HG03135 (cell line): ENCODE measurements at regions not wholly inside any gene's neighbourhood (a gene's known extent, or its start where the extent isn't known, plus 50 kb on each side); places are given as distances from the start of the nearest gene placed in this dataset.
"Not testable (repeated sequence)": the region's sequence is repeated elsewhere in the genome, so short reads cannot be mapped to it uniquely, and the experiment has no call there.

ENCODE experiments used
- ATAC-seq: cut with Tn5 transposase; IDR thresholded peaks from one replicate; pipeline ENCODE4 v1.9.1; 2021; ENCODE audit warnings: mild to moderate bottlenecking, moderate library complexity; ENCODE audit not compliant: unreplicated experiment

- not testable (repeated sequence) for ATAC-seq
These were observed 1265.9 kb upstream of the PCDH10 start for GRCh38 chr4:131883181-131883580.

GRCh38 chr4:131925662-131926061, 1223.4 kb upstream of the PCDH10 start:
- not testable (repeated sequence) for ATAC-seq

GRCh38 chr4:131967646-131968045, 1181.4 kb upstream of the PCDH10 start:
- not testable (repeated sequence) for ATAC-seq

- no peak for ATAC-seq
These were observed 1174.4 kb upstream of the PCDH10 start for GRCh38 chr4:131974730-131975129.

DNA sequence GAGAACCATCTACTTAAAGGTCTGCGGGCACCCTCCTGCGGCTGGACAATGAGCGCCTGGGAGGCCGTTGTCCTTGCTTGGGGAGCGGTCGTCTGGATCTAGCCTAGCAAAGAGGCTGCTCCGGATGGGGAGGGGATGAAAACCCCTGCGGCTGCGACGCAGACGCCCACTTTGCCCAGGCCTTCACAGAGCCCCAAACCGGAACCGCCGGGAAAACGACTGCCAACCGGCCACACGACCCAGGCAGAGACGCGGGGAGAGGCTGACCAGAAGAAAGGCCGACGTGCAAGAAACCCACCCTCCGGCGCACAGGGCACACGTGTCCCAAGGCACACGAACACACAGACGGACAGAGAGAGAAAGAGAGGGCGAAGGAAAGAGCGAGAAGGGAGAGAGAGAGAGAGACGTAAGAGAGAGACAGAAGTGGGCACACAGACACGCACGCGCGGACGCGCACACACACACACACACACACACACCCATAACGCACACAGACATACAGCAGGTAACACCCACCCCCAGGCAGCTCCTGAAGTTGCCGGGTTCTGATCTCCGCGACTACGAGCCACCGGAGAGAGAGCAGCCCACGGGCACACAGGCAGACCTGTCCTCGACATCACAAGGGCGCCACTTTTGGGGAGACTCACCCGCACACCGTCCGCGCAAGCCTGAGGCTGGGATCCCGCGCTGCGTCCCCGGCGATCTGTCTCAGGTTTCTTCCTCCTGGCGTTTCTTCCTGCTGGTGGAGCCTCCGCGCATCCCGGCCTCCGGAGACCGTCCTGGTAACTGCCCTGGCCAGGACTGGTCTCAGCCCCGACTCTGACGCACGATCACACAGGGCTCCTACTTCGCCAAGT, 1173.6 kb upstream of the PCDH10 start:
- ATAC-seq: not testable (repeated sequence)

DNA sequence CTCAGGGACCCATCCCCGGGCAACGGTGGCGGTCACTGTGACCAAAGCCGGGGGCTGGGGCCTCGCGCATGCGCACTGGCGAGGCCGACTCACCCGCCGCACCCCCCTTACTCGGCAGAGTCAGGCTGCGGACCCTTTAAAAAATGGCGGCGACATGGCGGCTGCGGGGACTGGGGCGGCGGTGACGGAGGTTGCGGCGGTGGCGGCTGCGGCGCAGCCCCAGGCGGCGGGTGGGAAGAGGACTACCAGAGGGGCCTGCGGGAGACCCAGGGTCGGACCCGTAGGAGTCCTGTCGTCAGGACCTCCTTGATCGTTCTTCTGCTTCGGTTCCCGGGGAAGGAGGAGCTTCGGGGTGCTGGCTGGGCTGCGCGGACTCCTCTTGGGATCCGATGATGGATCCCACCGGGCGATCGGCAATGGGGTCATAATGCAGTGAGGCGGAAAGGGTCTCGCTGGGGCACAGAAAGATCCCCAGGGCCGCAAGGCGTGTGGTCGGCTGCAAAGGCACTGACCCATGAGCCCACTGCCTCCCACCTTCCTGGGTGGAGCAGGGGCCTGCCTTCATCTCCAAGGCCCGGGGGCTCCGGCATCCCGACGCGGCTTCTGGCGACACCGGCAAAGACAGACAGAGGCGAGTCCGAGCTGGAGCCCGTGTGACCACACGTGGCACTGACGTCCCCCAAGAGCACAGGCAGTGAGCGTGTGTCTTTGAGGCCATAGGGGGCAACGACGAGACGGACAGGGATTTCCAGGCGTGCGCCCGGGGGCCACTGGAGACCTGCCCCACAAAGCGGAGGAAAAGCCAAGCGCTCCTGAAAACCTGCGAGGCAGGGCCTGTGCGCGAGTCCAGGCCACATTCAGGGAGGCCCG, 1172.7 kb upstream of the PCDH10 start:
- ATAC-seq: not testable (repeated sequence)

GRCh38 chr4:131978120-131978519, 1171.0 kb upstream of the PCDH10 start:
- ATAC-seq: no peak

GRCh38 chr4:131989576-131989975, 1159.5 kb upstream of the PCDH10 start:
- no peak for ATAC-seq

DNA sequence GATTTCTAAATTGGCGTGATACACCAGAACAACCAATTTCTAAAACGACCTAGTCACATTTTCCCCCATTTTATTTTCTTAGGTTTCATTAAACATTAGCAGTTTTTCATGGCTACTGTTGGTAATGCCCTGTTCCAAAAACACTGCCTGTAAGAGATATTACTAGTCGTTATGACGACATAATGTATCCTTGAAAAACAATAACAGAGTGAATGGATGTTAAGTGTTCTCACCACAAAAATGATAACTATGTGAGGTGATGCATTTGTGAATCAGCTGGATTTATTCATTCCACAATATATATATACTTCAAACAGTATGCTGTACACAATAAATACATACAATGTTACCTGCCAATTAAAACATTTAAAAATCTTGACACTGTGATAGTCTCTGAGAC, 1147.6 kb upstream of the PCDH10 start:
- no peak for ATAC-seq

GRCh38 chr4:132003593-132003992, 1145.5 kb upstream of the PCDH10 start:
- ATAC-seq: no peak

DNA sequence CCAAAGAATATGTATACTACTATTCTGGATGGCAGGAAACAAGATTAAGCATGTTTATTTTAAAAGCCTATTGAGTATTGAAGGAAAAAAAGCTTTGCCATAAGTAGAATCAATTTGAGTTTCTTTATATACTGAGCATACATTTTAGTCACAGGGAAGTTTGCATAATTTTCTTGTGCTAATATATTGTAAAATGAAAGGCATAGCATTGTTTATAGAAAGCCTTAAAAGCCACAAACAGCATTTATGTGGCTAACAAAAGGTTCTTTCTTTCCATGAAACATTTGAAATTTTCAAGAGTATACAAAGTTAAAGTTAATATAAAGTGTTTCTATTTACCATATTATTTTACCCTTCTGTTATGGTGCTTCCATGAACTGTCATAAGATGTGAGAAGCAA, 1133.8 kb upstream of the PCDH10 start:
- no peak for ATAC-seq

DNA sequence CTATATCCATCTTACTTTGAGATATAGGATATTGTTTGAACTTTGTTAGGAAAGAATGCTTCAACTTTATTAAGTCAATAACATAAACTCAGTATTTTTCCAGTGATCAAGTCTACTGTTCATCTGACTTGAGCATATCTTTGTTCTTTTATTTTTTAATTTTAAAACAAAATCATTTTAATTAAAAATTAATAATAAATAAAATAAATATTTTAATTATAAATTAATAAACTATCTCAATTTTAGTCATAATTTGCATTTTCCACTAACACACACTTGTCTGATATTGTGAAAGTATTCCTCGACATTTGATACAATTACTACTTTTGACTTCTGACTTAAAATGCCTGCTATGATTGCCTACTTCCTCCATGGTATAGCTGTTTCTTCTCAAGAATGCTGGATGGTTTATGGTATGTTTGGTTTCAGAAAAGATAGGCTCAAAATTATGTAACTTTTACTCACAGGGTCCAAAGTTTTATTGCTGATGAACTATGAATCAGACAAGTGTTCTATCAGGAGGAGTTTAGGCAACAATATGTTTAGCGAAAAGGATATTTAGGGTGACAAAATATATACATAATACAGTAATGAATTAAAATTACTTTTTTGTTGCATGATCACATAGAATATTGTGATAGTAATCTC, 1132.3 kb upstream of the PCDH10 start:
- ATAC-seq: no peak

DNA sequence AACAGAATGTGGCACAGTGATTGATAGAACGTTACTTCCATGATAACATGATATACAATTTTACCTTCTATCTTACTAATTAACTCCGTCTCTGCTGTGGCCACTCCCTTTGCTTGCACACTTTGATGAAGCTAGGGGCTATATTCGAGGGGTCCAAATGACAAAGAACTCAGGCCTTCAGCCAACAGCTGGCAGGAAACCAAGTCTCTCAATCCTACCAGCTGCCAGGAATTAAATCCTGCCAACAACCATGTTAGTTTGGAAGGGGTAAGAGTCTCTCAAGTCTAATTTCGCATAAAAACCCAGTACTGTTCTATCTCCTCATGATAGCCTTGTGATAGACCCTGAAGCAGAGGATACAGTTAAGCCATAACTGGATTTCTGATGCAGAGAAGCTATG, 1122.9 kb upstream of the PCDH10 start:
- no peak for ATAC-seq

- no peak for ATAC-seq
These were observed 1122.3 kb upstream of the PCDH10 start for GRCh38 chr4:132026816-132027215.

- no peak for ATAC-seq
These were observed 1092.6 kb upstream of the PCDH10 start for GRCh38 chr4:132056496-132056895.

DNA sequence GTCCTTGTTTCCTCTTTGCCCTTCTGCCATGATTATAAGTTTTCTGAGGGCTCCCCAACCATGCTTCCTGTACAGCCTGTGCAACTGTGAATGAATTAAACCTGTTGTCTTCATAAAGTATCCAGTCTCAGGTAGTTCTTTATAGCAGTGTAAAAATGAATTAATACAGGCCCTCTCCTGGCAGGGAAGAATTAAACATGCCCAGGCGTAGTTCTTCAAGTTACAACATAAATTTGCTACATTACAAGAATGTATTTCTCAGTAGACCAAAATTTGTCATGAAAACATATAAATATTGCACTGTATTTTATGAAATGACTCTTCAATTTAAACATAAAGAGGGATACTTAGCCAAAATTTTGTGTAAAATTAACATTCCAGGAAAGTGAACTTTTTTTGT, 1089.9 kb upstream of the PCDH10 start:
- ATAC-seq: no peak

GRCh38 chr4:132062611-132063239, 1086.4 kb upstream of the PCDH10 start:
- no peak for ATAC-seq

- no peak for ATAC-seq
These were observed 1085.3 kb upstream of the PCDH10 start for GRCh38 chr4:132063829-132064228.

DNA sequence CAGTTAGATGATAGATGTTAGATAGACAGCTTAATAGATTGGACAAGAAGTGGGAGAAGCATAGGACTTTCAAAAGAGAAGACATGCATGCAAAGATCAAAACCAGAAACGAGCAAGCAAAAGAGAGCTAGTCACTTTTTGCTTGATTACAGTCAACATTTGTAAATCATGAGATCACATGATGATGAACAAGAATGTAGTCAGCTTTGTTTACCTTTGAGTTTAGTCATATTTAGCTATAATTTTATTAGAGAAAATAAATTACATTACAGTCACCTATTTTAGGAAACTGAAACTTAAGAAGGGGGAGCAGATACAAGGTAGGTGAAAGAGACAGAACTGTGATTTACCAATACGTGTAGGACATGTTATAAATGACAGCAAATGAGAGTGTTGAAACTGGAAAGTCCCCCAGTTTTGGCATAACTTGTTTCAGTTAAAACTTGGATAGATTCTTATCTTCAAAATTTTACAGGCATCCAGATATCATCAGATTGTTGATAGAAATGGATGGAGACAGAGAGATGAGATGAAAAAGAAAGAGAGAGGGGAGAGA, 1083.1 kb upstream of the PCDH10 start:
- no peak for ATAC-seq

DNA sequence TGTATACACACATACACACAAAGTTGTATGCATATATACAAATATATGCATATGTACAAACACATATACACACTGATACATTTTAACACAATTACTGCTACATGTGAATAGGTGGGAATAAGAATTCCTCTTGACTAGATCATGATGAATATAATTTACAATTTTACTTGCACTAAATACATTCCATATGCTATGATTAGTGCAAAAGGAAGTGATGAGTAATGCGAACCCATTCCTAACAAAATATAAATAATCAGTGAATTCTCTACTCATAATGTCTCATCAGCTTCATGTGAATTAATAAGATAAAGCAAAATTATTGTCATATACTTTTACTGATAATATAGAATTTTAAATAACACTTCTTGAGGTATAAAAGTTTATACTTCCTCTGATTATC, 1077.3 kb upstream of the PCDH10 start:
- no peak for ATAC-seq

- no peak for ATAC-seq
These were observed 1072.3 kb upstream of the PCDH10 start for GRCh38 chr4:132076829-132077228.
